ENCODE measurements at regions not wholly inside any gene's neighbourhood (a gene's known extent, or its start where the extent isn't known, plus 50 kb on each side); places are given as distances from the start of the nearest gene placed in this dataset.

DNA sequence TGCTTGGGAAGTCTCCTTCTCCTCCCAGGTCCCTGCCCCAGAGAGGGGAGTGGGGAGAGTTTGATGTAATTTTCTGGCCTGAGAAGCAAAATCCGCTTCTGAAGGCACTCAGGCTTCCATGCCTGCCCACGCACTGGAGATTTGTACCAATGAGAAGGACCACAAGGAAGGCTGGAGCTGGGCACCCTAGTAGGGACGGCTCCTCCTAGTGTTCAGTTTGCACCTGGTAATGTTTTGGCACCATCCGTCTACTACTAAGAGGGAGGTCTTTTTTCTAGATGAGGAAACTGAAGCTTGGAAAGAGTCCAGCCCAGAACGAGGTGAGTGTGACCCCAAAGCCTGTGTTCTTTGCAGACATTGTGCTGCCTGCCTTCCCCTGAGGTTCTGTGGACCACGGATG, 83.6 kb upstream of the NLRP1 start:
- TF ChIP-seq EZH2 (IDR thresholded peaks at IDR 0.05) (no peak), POLR2AphosphoS5 (IDR thresholded peaks at IDR 0.05; ENCODE audit: borderline replicate concordance, low read depth, low read length) (no peak), FOXP2 (optimal IDR thresholded peaks at IDR 0.05; ENCODE audit: control extremely low read depth, extremely low read length, insufficient read depth) (no peak)

Data from SK-N-MC (cell line).